NCI-H1436 (cell line): ENCODE measurements at regions not wholly inside any gene's neighbourhood (a gene's known extent, or its start where the extent isn't known, plus 50 kb on each side); places are given as distances from the start of the nearest gene placed in this dataset.
A peak's percentile ranks its signal among the peaks of the same experiment; 100 is the strongest.

ENCODE experiments used
- DNase-seq: peaks from one replicate; lab custom pipeline; 2025; lab: John Stamatoyannopoulos, UW

DNA sequence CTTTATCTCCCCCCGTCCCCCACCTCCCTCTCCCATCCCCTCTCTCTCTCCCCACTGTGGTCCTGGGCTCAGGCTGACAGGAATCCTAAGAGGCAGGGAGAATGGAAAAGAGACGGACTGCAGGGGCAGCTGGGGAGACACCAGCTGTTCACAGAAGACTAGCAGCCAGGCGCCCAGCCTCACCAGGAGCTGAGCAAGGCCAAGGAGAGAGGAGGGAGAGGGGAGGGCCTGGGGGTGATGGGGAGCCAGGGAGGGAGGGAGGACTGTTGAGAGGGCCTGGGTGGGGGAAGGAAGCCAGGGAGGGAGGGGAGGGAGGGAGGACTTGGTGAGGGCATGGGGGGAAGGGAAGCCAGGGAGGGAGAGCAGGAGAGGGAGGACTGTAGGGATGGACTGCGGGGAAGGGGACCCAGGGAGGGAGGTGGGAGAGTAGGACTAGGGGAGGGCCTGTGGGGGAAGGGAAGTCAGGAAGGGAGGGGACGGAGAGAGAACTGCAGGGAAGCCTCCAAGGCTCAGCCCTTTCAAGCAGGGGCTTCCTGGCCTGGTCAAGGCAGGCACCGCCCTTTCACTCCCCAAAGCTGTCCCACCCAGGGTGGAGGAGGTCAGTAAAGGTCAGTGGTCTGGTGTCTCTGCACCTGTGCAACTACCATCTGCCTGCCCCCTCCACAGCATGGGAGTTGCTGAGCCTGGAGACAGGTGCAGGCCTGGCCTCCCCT lies 517.7 kb upstream of the MYT1L start:
- DNase-seq: peak; percentile 80

DNA sequence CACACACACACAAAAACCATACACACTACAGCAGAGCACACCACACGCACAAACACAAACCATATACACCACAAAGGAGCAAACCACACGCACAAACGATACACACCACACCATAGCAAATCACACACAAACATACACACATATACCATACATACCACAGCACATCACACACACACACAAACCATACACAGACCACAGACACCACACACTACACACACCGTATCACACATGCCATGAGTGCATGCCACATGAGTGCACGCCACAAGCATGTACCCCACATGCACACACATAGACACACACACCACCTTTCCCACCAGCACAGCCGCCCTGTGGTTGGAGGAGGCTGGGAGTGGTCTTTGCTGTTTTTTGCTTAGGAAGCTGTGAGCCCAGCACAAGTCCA lies 517.1 kb upstream of the MYT1L start:
- DNase-seq: no peak

DNA sequence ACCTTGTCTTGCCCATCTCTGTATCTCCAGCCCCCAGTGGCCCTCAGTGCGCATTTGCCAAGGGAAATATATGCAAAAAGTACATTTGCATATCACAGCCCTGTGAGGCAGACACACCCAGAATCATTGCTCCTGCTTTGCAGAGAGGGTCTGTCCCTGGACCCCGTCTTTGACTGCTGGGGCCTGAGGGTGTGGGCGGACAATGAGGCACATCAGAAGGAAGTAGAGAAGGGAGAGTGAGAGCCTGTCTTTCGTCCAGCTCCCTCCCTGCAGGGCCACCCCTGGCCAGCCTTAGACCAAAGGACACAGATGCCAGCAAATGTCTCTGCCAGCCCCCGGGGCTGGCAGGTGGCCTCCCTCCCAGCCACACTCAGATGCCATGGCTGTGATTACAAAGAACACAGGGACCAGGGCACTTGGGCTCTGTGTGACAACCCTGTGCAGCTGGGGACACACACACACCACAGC lies 516.2 kb upstream of the MYT1L start:
- DNase-seq: peak; percentile 61

DNA sequence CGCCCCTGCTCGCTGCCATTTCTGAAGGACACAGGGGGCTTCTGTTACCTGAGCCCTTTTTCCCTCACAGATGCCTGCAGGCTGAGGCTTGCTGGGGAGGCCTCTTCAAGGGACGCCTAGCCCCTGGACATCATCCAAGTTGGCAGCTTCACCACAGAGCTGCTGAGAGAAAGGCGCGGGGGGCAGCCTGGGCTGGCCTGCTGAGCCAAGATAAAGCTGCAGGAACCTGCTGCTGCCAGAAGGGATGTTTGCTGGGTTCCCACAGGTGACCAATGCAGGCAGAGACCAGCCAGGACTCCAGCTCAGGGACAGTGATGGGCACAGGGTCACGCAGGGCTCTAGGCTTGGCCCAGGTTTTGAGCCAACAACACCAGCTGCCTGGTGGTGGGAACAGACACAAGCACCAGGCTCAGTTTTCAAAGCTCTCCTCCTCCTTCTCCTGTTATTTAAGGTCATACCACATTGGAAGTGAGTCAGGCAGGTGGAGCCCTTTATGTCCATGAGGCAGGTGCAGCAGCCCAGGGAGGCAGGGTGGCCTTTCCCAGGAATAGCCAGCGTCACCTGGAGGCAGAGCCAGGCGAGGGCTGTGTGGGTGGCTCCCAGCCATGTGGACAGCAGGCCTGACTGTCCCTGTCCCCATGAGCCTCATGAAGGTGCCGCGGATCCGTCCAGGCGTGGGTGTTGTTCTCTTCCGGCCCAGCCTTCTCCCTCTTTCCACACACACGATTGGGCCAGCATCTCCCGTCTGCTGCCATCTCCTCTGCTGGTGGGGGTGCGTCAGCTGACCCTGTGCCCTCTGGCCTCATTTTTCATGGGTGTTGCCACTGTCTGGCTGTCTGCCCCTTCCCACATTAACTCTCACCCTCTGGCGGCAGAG lies 515.5 kb upstream of the MYT1L start:
- peak; percentile 82 for DNase-seq

DNA sequence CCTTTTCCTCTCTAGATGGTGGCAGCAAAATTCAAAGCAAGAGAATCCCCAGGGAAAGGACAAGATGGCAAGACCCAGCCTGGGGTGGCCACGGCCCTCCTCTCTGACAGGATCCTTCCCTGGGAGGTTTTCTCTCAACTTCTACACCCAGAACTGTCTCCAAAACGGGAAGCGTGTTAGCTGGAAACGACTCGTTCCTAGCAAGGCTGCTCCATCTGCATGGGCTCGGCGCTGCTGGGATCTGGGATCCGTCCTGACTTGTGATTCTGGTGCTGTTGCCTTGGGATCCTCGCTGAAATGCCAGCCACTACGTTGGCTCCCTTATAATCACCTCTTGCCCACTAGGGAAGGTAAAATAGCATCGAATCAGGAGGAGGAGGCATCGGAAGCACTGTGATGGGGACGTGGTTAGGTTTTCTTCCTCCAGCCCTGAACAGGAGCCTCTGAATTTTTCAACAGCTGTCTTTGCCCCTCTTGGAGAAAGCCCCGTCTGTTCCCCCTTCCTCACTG lies 514.8 kb upstream of the MYT1L start:
- DNase-seq: no peak

DNA sequence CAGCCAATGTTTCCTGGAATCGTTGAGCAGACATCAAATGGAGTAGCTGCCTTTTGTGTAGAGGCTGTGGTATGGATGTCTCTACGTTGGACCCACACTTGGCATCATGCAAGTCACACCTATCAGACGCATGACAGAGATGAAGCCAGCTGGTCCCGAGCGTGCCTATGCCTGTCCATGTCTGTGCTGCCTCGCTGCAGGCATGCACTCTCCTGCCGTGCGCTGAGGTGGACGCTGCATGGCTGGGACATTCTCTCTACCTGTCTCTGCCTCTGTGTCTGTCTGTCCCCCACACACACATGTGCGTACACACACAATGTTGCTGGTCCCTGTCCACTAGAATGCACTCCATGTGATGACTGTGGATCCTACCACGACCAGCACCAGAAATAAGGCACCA lies 514.2 kb upstream of the MYT1L start:
- DNase-seq: no peak

DNA sequence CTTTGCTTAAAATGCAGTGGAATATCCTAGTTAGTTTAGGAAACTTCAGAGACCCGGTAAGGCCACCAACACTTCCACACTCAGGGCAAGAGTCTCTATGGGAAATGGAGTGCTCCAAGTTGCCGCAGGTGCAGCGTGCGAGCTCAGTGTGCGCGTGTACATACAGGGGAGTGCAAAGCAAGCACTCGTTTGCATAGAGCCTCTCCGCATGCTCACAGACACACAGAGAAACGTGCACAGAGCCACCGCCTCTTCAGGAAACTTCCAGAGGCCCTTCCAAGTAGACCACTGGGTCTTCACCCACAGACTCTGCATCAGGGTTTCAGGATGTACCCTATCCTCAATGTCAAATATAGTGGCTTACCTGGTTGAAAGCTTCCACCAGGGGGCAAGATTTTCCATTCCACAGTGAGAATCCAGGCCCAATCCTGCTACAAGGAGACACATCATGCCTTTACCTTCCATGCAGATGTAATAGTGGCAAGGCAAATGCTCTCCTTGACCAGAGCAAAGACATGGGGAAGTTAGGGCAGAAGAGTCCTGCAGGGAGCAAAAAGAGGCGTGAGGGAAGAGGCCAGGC lies 513.0 kb upstream of the MYT1L start:
- peak; percentile 30 for DNase-seq

DNA sequence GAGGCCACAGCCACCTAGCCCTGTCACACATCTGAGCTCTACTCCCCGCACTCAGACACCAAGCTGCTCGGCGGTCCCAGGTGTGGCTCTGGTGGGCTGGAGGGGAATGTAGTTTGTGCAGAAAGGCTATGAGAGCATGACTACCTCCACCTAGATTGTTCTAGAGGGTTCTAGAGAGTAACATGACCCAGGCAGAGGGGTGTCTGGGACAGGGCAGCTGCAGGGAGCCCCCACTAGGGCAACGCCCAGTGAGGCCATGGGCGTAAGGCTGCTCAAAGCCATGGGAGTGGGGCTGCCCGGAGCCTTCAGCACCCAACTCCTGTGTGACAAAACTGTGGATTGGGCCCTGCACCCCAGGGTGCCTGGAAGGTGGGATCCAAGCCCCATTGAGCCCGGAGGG lies 511.4 kb upstream of the MYT1L start:
- DNase-seq: no peak

DNA sequence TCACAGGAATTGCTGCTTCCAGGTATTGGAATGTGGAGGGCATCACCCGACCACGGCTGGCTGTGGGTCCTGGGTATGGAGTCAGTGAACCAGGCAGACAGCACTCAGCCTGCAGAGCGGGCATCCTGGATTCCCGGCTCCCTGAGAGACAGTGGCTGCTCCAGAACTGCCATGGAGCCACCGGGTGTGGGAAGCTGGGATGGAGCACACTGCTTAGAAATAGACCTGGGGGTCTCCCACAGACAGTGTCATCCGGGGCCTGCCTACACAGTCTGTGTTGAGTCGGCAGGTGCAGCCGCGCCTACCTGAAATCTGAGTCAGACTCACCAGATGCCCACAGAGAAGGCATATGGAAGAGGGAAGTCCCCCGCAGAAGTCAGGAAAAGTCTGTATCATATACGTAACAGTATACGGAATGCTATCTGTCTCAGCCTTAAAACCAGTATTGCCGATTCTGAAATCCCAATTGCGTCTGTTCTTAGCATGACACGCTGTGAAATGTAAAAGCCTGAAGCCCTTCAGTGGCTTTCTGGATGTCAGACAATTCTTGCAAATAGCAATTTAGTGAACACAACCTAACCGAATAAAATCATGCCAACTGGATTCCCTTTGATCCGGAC lies 509.7 kb upstream of the MYT1L start:
- DNase-seq: no peak

DNA sequence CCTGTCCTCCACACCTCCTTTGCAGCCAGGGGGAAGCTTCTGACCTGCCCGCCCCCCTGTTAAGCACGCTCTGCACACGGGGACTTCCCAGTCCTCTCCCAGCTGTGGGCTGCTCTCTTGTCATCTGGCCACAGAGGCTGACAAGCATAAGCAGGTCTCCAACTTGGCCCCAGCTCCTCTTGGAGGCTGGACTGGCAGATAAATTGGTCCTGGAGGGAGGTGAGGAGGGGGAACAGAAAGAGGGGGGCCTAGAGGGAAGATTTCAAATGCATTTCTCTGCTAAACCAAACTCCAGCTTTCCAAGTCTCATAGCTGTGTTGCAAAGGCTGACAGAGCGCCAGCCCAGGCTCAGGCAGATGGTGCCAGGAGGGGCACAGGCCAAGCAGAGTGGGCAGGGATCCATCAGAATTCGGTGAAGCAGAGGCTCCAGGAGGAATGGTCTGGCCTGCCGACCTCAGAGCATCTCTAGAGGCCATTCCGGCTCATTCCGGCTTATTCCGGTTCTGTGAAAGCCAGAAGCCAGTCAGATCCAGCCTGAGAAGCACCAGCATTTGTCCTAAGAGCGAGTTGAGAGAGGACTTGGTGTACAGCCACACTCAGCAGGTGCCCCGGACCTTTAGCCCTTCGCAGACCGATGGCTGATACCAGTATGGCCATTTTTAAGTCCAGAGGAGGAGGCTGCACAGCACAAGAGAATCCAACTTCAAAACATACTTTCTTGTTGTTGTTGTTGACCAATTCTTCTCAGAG lies 508.9 kb upstream of the MYT1L start:
- no peak for DNase-seq

DNA sequence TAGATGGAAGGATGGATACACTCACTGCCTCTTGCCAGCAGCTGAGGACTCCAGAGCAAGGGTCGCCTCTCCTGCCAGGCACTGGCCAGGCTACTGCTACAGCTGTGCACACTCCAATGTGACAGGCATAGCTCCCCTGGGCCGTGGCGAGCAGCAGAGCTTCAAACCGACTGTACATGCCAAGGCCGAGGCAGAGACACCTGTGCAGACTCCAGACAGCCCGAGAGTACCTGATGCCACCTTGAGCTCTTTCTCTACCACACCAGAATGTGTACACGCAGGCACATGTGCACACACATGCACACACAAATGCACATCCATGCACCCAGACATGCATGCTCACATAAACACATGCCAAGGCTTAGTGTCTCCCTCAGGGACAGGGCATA lies 508.3 kb upstream of the MYT1L start:
- no peak for DNase-seq

DNA sequence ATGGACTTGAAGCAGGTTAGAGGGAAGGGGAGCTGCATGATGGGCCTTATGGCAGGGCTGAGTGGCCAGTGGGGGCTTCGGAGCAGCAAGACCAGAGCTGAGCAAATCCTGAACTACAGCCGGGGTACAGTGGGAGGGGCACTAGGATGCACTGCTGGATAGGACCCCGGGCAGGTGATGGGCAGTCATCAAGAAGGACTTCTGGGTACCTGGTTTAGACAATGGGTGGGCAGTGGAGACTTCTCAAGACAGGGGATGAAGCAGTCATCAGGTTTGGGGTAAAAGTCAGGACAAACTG lies 507.4 kb upstream of the MYT1L start:
- no peak for DNase-seq

DNA sequence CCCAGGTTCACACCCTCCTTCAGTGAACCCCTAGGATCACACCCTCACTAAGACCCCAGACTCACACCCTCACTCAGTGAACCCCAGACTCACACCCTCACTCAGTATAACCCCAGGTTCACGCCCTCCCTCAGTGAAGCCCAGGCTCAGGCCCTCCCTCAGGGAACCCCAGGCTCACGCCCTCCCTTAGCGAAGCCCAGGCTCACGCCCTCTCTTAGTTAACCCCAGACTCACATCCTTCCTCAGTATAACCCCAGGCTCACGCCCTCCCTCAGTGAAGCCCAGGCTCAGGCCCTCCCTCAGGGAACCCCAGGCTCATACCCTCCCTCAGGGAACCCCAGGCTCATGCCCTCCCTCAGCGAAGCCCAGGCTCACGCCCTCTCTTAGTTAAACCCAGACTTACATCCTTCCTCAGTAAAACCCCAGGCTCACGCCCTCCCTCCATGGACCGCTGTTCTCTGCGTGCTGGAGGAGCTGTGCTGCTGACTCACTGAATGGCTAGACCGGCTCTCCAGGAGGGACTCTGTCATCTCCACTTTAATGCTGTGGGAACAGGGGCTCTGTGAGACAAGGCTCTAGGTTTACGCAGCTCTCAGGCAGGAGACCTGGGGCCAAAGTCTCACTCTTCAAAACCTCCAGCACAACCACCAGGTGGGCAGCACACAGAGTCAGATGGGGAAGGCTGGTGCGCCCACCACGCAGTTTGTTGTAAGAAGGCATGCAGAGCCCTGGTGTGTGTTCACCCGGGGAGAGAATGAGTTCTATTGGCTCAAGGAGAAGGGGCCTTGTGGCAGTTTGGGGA lies 506.9 kb upstream of the MYT1L start:
- no peak for DNase-seq

DNA sequence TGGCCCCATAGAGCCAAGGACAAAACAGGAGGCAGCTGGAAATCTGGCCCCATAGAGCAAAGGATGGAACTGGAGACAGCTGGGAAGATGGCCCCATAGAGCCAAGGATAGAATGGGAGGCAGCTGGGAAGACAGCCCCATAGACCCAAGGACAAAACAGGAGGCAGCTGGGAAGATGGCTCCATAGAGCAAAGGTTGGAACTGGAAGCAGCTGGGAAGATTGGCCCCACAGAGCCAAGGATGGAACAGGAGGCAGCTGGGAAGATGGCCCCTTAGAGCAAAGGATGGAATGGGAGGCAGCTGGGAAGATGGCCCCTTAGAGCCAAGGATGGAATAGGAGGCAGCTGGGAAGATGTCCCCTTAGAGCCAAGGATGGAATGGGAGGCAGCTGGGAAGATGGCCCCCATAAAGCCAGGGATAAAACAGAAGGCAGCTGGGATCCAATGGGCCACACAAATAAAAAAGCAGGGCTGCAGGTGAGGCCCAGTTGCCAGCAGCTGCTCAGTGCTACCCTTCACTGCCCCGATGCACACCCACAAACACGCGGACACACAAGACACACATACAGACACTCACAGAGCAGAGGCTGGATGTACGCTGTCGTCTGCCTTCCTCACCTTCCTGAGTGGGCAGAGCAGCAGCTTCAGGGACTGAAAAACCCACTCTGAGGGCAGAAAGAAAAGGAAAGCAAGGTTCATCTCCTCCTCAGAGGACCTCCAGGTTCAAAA lies 505.4 kb upstream of the MYT1L start:
- DNase-seq: no peak

DNA sequence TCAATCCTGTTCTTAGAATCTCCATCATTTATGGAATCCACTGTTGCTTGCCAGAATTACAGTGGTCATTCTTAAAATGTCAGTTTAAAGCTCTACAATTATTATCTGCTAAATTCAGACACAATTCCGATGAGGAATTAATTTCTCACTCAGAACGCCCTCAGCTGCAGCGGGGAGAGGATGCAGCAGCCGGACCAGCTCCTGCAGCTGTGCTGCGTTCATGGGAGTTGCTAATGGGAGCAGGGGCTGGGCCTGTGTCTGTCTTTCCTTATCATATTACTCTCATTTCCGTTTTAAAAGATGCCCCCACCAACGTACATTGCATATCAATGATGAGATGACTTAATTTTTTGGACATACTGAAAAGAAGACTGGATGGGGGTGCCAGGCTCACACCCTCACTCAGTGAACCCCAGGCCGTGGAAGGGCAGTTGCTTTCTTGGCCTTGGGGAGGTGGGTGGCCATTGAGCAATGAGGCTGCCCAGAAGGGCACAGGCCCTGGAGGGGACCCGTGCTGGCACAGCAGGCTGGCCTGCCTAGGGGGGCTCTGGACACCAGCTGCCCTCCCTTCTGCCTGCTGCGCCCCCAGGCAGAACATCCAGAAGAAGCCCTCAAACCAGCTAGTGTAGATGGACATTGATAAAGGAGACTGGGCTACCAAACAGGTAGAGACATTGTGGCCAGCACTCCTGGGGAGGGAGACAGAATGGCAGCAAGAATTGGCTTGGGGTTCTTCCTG lies 503.6 kb upstream of the MYT1L start:
- DNase-seq: no peak

DNA sequence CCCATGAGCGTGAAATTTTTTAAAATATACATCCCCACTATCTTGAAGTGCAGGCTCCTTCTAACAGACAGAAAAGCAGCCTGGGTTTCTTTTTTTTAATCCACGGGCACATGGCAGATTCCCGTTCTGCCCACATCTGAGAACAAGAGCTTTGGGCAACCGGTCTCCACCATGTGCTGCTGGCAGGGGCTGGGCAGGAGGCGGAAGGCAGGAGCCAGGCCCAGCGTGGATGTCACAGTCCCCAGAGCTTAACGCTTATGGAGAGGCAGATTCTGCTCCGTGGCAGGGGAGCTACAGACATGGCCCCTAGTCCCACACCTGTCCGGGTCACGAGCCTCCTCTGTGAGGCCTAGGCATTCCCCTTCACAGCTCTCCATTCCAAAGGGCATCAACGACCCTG lies 503.0 kb upstream of the MYT1L start:
- DNase-seq: no peak

DNA sequence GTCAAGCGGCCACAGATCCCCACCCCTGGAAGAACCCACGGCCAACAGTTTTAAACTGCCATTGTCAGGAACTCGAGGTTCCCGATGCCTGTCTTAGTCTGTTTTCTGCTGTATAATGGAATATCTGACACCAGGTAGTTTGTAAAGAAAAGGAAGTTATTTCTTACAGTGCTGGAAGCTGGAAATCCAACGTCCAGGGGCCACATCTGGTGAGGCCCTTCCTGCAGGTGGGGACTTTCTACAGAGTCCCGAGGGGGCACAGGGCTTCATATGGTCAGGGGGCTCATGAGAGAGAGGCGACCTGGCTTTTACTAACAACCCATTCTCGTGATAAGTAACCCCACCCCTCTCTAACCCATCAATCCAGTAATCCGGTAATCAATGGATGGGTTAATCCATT lies 501.6 kb upstream of the MYT1L start:
- DNase-seq: no peak

DNA sequence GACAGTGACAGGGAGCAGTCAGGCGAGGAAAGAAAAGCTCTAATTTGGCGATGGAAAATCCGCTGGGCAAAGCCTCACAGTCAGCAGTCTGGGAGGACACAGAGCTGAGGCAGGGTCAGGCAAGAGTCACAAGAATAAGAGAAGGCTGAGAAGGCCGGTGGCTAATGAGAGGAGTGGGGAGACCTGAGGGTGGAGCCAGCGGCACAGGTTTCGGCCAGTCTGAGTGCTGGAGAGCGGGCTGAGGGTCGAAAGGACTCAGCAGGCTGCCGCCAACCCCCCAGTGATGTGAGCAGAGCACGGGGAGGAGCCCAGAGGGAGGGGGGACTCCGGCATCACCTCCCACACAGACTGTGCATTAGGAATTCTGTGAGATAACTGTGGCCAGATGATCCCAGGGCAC lies 500.6 kb upstream of the MYT1L start:
- DNase-seq: no peak

DNA sequence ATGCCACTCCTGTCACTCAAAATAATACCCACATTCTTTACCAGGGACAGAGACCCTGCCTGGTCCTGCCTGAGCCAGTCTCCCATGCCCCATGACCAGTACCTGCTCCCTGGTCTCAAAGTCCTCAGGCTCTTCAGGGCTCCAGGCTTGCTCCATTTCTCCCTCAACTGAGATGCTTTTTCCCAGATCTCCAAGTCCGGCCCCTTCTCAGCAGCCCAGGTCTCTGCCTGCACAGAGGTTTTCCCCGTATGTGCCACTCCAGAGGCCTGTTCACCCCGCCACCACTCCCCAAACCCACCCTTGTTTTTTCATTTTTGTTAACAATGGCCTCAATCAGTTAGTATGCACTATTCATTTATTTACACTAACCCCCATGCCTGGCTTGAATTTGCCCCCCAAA lies 499.5 kb upstream of the MYT1L start:
- DNase-seq: no peak
